MM.1S (cell line): ENCODE measurements at regions not wholly inside any gene's neighbourhood (a gene's known extent, or its start where the extent isn't known, plus 50 kb on each side); places are given as distances from the start of the nearest gene placed in this dataset.

ENCODE experiments used
- EZH2 ChIP-seq: fragments of 300-600 bp; sonication (generic); optimal IDR thresholded peaks from 2 replicates; pipeline ENCODE3; 2017; ENCODE audit warnings: low read depth, mild to moderate bottlenecking, antibody characterized with exemption, low read length, mixed read lengths
- TF ChIP-seq, protein P1 (sequence below): fragments of 300-600 bp; sonication (generic); IDR thresholded peaks from 2 replicates; pipeline ENCODE4 v1.5.1; 2016; ENCODE audit warnings: antibody characterized with exemption, low read length, mixed read lengths

DNA sequence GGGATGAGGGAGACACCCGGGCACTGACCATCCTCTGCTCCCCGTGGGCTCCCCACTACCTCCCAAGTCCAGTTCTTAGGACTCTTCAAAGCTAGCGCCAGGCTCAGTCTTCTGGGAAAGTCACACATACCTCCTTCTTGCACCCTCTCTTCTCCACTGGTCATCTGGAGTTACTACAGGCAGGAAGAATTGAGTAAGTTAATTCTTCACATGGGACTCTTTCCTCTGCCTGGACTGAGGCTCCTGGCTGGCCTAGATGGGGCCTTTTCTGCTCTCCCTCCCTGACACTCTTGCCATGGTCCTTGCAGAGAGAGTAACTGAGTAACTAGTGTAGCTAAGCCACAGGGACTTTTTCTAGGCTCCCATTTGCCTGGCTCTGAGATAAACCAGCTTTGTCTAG, 96.5 kb upstream of the CELF4 start:
- TF ChIP-seq, protein P1, sequence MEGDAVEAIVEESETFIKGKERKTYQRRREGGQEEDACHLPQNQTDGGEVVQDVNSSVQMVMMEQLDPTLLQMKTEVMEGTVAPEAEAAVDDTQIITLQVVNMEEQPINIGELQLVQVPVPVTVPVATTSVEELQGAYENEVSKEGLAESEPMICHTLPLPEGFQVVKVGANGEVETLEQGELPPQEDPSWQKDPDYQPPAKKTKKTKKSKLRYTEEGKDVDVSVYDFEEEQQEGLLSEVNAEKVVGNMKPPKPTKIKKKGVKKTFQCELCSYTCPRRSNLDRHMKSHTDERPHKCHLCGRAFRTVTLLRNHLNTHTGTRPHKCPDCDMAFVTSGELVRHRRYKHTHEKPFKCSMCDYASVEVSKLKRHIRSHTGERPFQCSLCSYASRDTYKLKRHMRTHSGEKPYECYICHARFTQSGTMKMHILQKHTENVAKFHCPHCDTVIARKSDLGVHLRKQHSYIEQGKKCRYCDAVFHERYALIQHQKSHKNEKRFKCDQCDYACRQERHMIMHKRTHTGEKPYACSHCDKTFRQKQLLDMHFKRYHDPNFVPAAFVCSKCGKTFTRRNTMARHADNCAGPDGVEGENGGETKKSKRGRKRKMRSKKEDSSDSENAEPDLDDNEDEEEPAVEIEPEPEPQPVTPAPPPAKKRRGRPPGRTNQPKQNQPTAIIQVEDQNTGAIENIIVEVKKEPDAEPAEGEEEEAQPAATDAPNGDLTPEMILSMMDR, result no peak
- no peak for TF ChIP-seq EZH2
